ENCODE measurements at regions not wholly inside any gene's neighbourhood (a gene's known extent, or its start where the extent isn't known, plus 50 kb on each side); places are given as distances from the start of the nearest gene placed in this dataset.
"Not testable (repeated sequence)": the region's sequence is repeated elsewhere in the genome, so short reads cannot be mapped to it uniquely, and the experiment has no call there.

DNA sequence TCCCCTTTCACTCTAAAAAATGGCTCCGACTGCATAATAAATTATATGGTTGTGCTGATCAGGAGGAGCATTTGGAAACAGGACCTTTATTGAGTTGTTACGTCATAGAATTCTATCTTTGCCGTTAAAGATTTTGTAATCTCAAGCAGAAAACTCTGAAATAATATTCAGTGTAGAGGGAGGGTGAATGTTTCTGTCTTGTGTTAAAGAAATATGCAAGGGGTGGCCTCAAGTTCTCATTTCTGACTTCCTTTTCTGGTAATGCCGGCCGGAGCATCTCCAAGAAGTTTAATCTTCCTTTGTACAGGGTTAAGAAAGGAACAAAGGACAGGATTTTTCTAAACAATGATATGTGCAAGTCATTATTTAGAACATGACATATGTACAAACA, 165.1 kb downstream of the SLC38A4 start:
- H3K4me3 ChIP-seq (ENCODE audit: low read length): no peak overlapping the region
- no peak for DNase-seq (ENCODE audit: low read depth)
- no peak for TF ChIP-seq CTCF (conservative IDR thresholded peaks at IDR 0.05; ENCODE audit: low read depth, low read length)

DNA sequence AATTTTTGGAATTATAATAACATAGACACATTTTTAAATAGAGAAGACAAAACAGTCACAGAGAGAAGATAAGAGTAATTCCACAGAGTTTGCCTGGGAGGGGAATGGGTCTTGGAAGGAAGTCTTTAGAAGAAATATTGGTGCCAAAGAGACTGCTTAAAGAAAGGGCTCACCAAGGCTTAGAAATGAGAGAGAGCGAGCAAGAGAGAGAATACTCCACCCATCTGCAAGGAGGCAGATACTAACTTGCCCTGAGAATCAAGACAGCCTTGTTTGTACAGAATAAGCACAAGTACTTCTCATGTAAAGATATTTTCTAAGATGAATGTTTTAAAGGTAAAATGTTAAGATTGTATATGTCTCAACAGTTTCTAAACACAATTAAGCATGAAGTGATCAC, 165.5 kb downstream of the SLC38A4 start:
- no peak for TF ChIP-seq CTCF (conservative IDR thresholded peaks at IDR 0.05; ENCODE audit: low read depth, low read length)
- no peak for DNase-seq (ENCODE audit: low read depth)
- no peak overlapping the region for H3K4me3 ChIP-seq (ENCODE audit: low read length)

- no peak for TF ChIP-seq CTCF (conservative IDR thresholded peaks at IDR 0.05; ENCODE audit: low read depth, low read length)
- no peak for DNase-seq (ENCODE audit: low read depth)
- H3K4me3 ChIP-seq (ENCODE audit: low read length): no peak overlapping the region
Observed at GRCh38 chr12:46659824-46660223, 166.0 kb downstream of the SLC38A4 start.

DNA sequence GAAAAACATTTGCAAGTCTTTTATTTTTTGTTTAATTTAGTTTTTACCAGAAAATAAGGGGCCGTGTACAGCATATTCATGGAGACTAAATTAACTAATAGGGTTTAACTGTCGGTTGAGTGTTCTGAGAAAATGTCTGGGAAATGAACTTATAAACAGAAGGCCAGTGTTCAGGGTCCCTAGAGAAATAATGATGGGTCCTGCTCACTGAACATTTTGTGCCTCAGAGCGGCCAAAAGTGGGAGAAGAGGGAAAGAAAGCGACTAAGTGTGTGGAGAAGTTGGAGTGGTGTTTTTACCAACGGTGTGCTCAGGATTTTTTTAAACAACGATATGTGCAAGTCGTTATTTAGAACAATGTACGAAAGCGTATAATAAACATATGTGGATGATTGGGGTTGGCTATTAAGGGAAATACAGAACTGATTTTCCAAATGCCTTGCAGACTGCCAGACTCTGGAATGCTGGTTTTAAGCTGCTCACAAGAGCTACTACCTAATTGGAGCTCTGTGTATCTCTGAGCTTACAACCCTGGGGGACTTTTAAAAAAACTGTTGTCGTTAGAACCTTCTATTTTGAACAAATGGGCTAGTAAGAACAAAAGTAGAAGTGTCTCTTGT, 166.7 kb downstream of the SLC38A4 start:
- no peak overlapping the region for H3K4me3 ChIP-seq (ENCODE audit: low read length)
- peak; percentile 7 for DNase-seq (ENCODE audit: low read depth)
- no peak for TF ChIP-seq CTCF (conservative IDR thresholded peaks at IDR 0.05; ENCODE audit: low read depth, low read length)

- TF ChIP-seq CTCF (conservative IDR thresholded peaks at IDR 0.05; ENCODE audit: low read depth, low read length): no peak
- DNase-seq (ENCODE audit: low read depth): no peak
- no peak overlapping the region for H3K4me3 ChIP-seq (ENCODE audit: low read length)
Observed at GRCh38 chr12:46657453-46658411, 168.1 kb downstream of the SLC38A4 start.

- DNase-seq (ENCODE audit: low read depth): not testable (repeated sequence)
Observed at GRCh38 chr12:46655984-46656383, 169.8 kb downstream of the SLC38A4 start.

DNA sequence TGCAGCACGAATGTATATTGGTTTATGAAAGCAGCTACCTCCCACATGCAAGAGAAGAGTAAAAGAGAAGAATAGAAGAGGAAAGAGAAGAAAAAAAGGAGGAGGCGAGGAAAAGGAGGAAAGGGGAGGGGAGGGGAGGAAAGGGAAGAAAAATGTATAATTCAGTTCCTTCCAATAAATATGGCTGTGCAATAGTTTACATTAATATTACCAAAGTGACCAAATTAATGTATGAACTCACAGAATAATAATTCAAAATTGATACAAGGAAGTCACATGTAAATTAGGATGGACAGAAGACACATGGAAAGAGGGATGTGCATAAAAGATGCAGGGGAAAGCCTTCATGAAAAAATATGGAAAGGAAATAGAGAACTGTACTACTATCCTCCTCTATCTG, 172.5 kb downstream of the SLC38A4 start:
- no peak for DNase-seq (ENCODE audit: low read depth)
- no peak overlapping the region for H3K4me3 ChIP-seq (ENCODE audit: low read length)
- no peak for TF ChIP-seq CTCF (conservative IDR thresholded peaks at IDR 0.05; ENCODE audit: low read depth, low read length)

More at GRCh38 chr12:46655984-46656383, 169.8 kb downstream of the SLC38A4 start:
- not testable (repeated sequence) for H3K4me3 ChIP-seq (ENCODE audit: low read length)
